Mucosa of stomach (tissue), 1 donor: ENCODE measurements at regions not wholly inside any gene's neighbourhood (a gene's known extent, or its start where the extent isn't known, plus 50 kb on each side); places are given as distances from the start of the nearest gene placed in this dataset.

ENCODE experiments used
- H3K27me3 ChIP-seq: one replicate; pipeline ENCODE4 v1.7.0; 2013; ENCODE audit warnings: mild to moderate bottlenecking, low read length; ENCODE audit not compliant: control insufficient read depth, insufficient read depth
- H3K36me3 ChIP-seq: one replicate; pipeline ENCODE4 v1.7.0; 2013; ENCODE audit warnings: low read length; ENCODE audit not compliant: control insufficient read depth, insufficient read depth
- H3K4me1 ChIP-seq: one replicate; pipeline ENCODE4 v1.7.0; 2013; ENCODE audit warnings: mild to moderate bottlenecking, low read length; ENCODE audit not compliant: control insufficient read depth, insufficient read depth
- H3K4me3 ChIP-seq: one replicate; pipeline ENCODE4 v1.7.0; 2013; ENCODE audit warnings: low read length
- H3K9ac ChIP-seq: one replicate; pipeline ENCODE4 v1.7.0; 2013; ENCODE audit warnings: mild to moderate bottlenecking, low read length, moderate library complexity
- H3K9me3 ChIP-seq: one replicate; pipeline ENCODE4 v1.7.0; 2013; ENCODE audit warnings: mild to moderate bottlenecking, low read length, moderate library complexity; ENCODE audit not compliant: control insufficient read depth
- donor health status: Pancreatic carcinoma.

DNA sequence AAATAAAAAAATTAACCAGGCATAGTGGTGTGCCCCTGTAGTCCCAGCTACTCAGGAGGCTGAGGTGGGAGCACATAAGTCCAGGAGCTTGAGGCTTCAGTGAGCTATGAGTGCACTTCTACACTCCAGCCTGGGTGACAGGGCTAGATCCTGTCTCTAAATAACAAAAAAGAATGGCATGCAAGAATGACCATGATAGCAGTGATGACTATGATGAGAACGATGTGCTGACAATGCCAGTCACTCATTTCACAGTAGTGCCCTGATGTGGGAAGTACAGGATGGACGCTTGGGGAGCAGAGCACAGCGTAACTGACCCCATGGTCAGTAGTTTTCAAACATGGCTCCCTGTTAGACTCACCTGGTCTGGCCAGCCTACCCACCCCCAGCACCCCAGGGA is 139.1 kb downstream of the VAPA start:
- H3K27me3 ChIP-seq: no peaks in the 10 kb centered on the region
- H3K4me1 ChIP-seq: peaks cover 8% of the 10 kb centered on the region
- H3K9ac ChIP-seq: no peak overlapping the region
- no peaks in the 10 kb centered on the region for H3K9me3 ChIP-seq
- no peak overlapping the region for H3K4me3 ChIP-seq
- H3K36me3 ChIP-seq: no peaks in the 10 kb centered on the region

DNA sequence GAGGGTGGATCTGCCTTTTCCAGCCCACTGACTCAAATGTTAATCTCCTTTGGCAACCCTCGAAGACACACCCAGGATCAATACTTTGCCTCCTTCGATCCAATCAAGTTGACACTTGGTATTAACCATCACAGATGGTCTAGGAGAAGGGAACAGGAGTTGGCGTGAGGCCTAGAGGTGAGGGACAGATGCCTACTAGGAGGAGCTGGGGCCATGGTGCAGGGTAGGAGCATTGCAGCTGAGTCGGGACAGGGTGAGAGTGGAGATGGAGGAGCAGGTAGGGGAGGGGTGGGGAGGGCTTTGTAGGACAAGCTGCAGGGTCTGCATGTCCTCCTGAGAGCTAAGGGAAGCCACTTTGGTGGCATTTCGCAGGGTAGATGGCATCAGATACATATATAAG is 140.0 kb downstream of the VAPA start:
- Histone ChIP-seq H3K4me3 (no peak overlapping the region), H3K9me3 (no peaks in the 10 kb centered on the region), H3K36me3 (no peaks in the 10 kb centered on the region), H3K9ac (no peak overlapping the region), H3K4me1 (peaks cover 17% of the 10 kb centered on the region), H3K27me3 (no peaks in the 10 kb centered on the region)

DNA sequence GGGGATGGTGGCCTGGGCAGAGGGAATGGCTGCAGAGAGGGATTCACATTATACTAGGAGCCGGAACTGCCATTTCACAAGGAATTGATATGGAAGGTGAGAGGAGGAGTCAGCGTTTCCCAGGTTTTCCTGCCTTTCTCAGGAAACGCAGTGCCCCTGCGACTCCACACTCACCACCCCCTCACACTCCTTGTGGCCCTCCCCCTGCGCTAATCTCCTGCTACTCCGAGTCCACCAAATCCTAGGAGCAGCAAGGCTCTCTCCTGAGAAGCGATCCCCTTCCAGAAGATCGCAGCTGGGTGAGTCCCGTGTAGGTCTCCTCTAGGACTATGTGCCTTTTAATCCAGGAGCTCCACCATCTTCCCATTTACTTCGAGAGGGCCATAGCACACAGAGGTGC is 140.6 kb downstream of the VAPA start:
- H3K36me3 ChIP-seq: no peaks in the 10 kb centered on the region
- peaks cover 21% of the 10 kb centered on the region for H3K4me1 ChIP-seq
- no peak overlapping the region for H3K9ac ChIP-seq
- H3K4me3 ChIP-seq: no peak overlapping the region
- H3K9me3 ChIP-seq: no peaks in the 10 kb centered on the region
- no peaks in the 10 kb centered on the region for H3K27me3 ChIP-seq

DNA sequence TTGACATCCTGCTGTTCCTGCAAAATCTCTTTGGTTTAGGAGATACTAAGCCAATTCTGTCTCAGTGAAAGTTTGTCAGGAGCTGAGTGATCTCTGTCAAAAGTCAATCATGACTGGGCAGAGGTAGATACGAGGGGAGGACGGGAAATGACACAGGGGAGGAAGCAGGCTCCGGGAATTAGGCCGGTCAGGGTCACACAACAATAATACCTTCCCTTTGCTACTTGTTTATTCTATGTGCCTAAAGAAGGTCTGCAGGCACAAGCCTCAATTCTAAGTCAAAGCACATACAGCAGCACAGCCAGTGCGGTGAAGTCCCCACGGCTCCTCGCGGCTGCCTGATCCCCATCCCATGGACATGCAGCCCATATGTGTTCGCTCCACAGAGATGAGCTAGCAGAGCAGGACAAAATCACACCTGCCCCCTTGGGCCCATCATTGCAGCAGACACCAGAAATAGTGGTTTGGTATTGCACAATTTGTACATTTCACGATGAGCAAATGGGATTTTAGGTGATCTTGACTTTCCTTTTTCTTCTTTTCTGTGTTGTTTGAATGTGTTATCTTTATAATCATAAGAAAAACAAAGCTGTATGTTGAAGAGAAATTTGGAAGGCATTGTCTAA is 141.4 kb downstream of the VAPA start:
- H3K4me3 ChIP-seq: no peak overlapping the region
- H3K27me3 ChIP-seq: no peaks in the 10 kb centered on the region
- H3K9ac ChIP-seq: no peak overlapping the region
- peaks cover 25% of the 10 kb centered on the region for H3K4me1 ChIP-seq
- no peaks in the 10 kb centered on the region for H3K36me3 ChIP-seq
- H3K9me3 ChIP-seq: no peaks in the 10 kb centered on the region

DNA sequence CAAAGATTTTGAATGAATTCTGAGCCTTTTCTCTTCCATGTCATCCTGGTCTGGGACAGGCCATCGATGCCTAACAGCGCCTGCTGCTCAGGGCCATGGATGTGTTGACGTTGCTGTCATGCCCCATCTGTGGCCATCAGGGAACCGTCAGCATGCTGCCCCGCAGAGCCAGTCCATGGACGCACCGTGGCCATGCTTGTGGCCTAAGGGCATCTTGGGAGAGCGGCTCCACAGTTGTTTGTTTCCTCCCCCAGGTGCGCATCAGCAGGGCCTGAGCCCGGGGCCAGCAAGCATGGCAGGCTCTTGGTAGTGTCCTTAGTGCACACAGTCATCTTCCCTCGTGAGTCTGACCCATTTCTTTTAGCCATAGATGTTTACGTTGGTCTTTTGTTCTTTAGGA is 142.7 kb downstream of the VAPA start:
- no peak overlapping the region for H3K9ac ChIP-seq
- H3K36me3 ChIP-seq: no peaks in the 10 kb centered on the region
- H3K4me3 ChIP-seq: no peak overlapping the region
- no peaks in the 10 kb centered on the region for H3K9me3 ChIP-seq
- H3K27me3 ChIP-seq: no peaks in the 10 kb centered on the region
- H3K4me1 ChIP-seq: peaks cover 25% of the 10 kb centered on the region

DNA sequence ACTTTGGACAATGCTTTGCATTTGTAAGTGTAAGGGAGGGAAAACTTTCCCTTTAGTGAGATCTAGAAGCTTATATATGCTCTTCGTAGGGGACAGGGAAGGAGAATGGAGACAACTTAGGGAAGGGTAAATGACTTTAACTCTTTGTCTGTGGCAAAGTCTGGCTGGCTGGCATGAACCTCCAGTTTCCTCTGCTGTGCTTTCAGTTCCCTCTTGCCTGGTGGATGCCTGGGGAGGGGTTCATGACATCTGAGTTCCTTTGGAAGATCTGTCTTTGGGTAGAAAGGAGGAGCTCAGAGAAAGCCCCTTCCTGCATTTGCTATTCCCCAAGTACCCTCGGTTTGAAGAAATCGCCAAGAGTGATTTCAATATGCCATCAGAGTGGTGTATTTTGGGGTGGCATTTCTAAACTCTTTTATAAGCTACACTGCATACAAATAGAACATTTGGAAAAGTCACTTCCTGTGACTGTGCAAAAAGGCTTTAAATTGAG is 143.6 kb downstream of the VAPA start:
- no peaks in the 10 kb centered on the region for H3K9me3 ChIP-seq

DNA sequence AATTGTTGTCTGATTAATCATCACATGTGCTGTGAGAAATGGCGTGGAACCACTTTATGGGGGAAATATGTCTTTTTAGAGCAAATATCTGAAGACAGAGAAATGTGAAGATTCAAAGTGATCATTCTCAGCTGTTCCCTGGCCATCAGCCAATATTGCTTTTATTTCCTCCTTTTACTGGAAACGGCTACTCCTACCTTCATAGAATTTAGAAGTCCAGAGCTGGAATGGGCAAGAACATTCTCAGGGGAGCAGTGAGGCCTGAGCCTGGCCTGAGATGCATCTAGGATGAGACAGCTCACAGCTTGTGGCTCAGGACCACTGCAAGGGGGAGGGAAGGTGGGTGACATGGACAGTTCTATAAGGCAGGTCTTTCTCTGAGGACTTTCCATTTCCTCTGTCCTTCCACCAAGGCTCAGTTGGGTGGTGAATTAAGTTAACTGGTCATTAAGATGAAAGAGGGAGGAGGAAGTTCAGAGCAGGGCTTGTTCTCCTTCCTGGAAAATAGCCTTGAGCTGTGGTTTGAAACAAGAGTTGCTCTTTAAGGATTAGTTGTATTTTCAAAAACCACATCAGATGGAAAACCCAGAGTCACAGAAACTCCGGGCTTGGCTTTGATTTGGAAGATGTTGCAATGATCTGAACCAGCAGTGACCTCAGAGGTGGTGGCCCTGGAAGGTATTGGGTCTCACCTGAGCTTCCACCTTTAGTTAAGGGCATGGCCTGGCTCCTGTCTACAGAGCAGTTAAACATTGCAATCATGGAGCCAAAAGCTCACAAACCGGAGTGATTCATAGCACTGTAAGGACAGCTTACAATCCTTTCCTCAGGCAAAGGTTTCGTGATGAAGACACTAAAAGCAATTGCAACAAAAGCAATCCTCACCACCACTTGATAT is 144.3 kb downstream of the VAPA start:
- Histone ChIP-seq H3K4me1 (peaks cover 33% of the 10 kb centered on the region), H3K36me3 (no peaks in the 10 kb centered on the region), H3K9ac (no peak overlapping the region), H3K9me3 (no peaks in the 10 kb centered on the region), H3K4me3 (no peak overlapping the region), H3K27me3 (no peaks in the 10 kb centered on the region)

More for the DNA sequence above, 143.6 kb downstream of the VAPA start:
- peaks cover 32% of the 10 kb centered on the region for H3K4me1 ChIP-seq
- H3K4me3 ChIP-seq: no peak overlapping the region
- no peak overlapping the region for H3K9ac ChIP-seq
- H3K27me3 ChIP-seq: no peaks in the 10 kb centered on the region
- H3K36me3 ChIP-seq: no peaks in the 10 kb centered on the region

DNA sequence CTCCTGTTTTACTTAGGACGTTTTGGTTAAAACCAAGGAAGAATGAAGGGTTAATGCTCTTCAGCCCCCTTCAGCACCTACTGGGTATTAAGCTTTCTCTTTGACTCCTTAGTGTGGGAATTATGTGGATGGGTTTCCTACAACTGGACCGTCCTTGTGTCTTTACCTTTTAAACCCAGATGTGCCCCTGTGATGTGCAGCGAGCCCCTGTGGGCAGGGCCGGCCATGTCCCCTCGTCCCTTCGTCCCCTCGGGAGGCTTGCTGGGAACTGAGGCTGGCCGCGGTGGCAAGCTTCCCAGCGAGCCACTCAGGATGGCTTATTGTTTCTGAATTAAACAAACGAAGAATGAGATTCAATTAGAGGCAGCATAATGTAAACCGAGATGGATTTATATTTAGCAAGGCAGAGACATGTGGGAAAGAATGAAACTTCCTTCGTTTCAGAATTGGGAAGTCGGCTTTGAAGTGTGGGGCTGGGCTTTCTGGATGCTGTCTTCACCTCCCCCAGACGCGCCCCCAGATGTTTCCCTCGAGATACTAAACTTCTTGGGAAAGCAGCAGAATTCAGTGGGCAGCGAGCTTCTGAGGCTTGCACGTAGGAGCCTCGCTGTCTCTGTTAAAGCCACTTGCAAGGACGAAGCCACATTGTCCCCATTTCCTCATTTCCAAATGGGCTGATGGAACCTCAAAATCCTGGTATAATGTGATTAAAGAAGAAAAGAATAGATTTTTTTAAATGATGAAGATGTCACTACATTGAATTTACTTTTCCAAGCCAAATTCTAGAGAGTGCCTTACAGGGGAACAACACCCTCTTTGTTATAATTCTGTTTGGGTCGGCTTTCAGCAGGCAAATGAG is 146.0 kb downstream of the VAPA start:
- Histone ChIP-seq H3K27me3 (no peaks in the 10 kb centered on the region), H3K9me3 (no peaks in the 10 kb centered on the region), H3K36me3 (no peaks in the 10 kb centered on the region), H3K9ac (no peak overlapping the region), H3K4me1 (peaks cover 33% of the 10 kb centered on the region), H3K4me3 (no peak overlapping the region)

DNA sequence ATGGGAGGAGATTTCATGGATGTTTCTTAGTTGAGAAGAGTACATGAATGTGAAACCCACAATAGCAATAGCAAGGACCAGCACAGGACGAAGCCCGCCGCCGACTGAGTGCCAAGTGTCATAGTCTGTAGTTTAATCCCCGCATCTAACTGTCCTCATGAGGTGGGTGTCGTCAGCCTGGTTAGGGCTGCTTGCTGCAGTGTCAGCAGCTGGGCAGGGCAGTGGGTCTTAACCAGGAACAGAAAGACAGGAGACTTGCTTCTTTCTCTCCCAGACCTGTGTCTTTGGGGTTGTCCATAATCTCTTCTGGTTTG is 146.6 kb downstream of the VAPA start:
- no peak overlapping the region for H3K4me3 ChIP-seq

DNA sequence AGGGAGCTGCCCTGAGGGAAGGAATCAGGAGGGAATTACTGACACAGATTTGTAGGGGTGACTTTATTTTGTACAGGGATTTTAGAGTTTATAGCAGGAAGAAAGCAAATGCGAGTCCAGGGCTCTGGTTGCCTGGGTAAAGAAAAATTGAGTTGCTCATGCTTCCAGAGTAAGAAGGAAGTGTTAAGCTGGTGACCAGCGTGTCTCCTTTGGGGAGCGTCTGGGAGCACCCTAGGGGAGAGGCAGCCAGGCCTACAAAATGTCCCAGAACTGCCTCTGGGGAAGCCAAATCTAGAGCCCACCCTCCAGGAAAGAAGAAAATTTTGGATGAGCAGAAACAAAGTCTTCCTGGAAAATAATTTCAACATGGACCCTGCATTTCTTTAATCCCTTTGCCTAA is 147.0 kb downstream of the VAPA start:
- Histone ChIP-seq H3K36me3 (no peaks in the 10 kb centered on the region), H3K9me3 (no peaks in the 10 kb centered on the region), H3K4me1 (peaks cover 33% of the 10 kb centered on the region), H3K27me3 (no peaks in the 10 kb centered on the region), H3K9ac (no peak overlapping the region), H3K4me3 (no peak overlapping the region)

More for the DNA sequence above, 146.6 kb downstream of the VAPA start:
- peaks cover 33% of the 10 kb centered on the region for H3K4me1 ChIP-seq
- H3K36me3 ChIP-seq: no peaks in the 10 kb centered on the region
- no peak overlapping the region for H3K9ac ChIP-seq
- no peaks in the 10 kb centered on the region for H3K27me3 ChIP-seq
- H3K9me3 ChIP-seq: no peaks in the 10 kb centered on the region

DNA sequence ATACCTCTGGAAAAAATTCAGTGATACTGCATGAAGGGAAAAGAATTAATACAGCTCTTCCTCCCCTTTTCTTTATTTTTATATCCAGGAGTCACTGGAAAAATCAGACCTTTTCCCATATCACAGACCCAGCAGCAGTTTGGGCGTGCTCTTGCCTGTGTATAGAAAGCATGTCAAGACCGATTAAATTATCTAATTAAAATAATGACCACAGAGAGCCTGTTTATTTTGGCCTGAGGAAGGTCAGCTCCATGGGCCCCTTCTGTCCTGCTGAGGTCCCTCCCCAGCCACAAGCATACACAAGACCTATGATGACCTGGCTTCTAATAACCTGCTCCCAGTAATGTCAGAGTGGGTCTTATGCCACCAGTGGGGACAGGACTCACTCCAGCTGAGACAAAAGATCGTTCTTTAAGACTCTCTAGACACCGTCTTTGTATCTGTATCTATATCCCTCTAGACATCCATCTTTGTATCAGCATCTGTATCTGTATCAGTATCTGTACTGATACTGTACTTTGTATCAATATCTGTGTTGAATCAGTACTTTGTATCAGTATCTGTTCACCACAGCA is 147.8 kb downstream of the VAPA start:
- no peaks in the 10 kb centered on the region for H3K27me3 ChIP-seq
- no peaks in the 10 kb centered on the region for H3K9me3 ChIP-seq
- H3K4me3 ChIP-seq: no peak overlapping the region
- H3K36me3 ChIP-seq: no peaks in the 10 kb centered on the region
- no peak overlapping the region for H3K9ac ChIP-seq
- H3K4me1 ChIP-seq: peaks cover 33% of the 10 kb centered on the region
